SU-DHL-6 (cell line): ENCODE measurements at regions not wholly inside any gene's neighbourhood (a gene's known extent, or its start where the extent isn't known, plus 50 kb on each side); places are given as distances from the start of the nearest gene placed in this dataset.

Experiments used
- CTCF ChIP-seq: fragments of 200-600 bp; sonication (generic); IDR thresholded peaks from one replicate; pipeline ENCODE4 v1.5.1; 2017; ENCODE audit warnings: antibody characterized with exemption, mild to moderate bottlenecking, low read length, moderate library complexity; ENCODE audit not compliant: insufficient read depth, poor library complexity, severe bottlenecking
- EZH2phosphoT487 ChIP-seq: fragments of 200-600 bp; sonication (generic), shearing (Covaris generic); conservative IDR thresholded peaks from 2 replicates; pipeline ENCODE4 v1.6.1; 2018; ENCODE audit warnings: mild to moderate bottlenecking, antibody characterized with exemption, low read length, moderate library complexity, mixed read lengths

GRCh38 chr12:32052212-32052713 is 54.4 kb upstream of the BICD1 start:
- TF ChIP-seq CTCF (no peak), EZH2phosphoT487 (no peak)
